Panc1 (cell line): ENCODE measurements at regions not wholly inside any gene's neighbourhood (a gene's known extent, or its start where the extent isn't known, plus 50 kb on each side); places are given as distances from the start of the nearest gene placed in this dataset.

Source experiments
- ATAC-seq: fragments of 200-7000 bp; cut with Tn5 transposase; 2 replicates; pipeline ENCODE4 v1.9.1; 2020; ENCODE audit warnings: mild to moderate bottlenecking, moderate library complexity
- BruUV-seq: library from RNA; stranded (reverse); fragments of 400-500 nt; replicated peaks from 2 replicates; lab custom pipeline; 2021; lab: Mats Ljungman, UMichigan
- CTCF ChIA-PET: fragments of 300-600 bp; sonication (Branson Sonifier 250); formaldehyde crosslinking; loops from one replicate; lab custom pipeline; 2022; ENCODE audit warnings: antibody characterized with exemption; lab: Charles Lee
- POLR2A ChIA-PET: fragments of 300-600 bp; sonication (Branson Sonifier 250); formaldehyde crosslinking; loops from one replicate; lab custom pipeline; 2022; ENCODE audit warnings: antibody characterized with exemption; lab: Charles Lee
- DNase-seq: peaks from one replicate; pipeline ENCODE4 v3.0.0-alpha.2; 2010; ENCODE audit warnings: low read depth, low spot score
- H3K27ac ChIP-seq: 2 replicates; pipeline ENCODE4 v1.5.1; 2011; ENCODE audit warnings: mild to moderate bottlenecking, low read length, inconsistent platforms
- H3K27me3 ChIP-seq: fragments of 200-500 bp; sonication (Bioruptor generic); 2 replicates; pipeline ENCODE4 v1.6.0; 2014; ENCODE audit warnings: low read length, inconsistent platforms; ENCODE audit not compliant: control insufficient read depth, insufficient read depth
- H3K36me3 ChIP-seq: fragments of 200-500 bp; sonication (Bioruptor generic); 2 replicates; pipeline ENCODE4 v1.5.1; 2014; ENCODE audit warnings: inconsistent platforms, mild to moderate bottlenecking, low read length, moderate library complexity; ENCODE audit not compliant: control insufficient read depth, insufficient read depth
- H3K4me1 ChIP-seq: 2 replicates; pipeline ENCODE4 v1.5.1; 2011; ENCODE audit warnings: inconsistent platforms, mild to moderate bottlenecking, low read length, moderate library complexity; ENCODE audit not compliant: control insufficient read depth, insufficient read depth
- H3K4me3 ChIP-seq, 2 experiments: 2 replicates each; pipeline ENCODE4 v1.5.1; 2011 to 2012; ENCODE audit warnings: low read depth in 2 of 2, low read length in 2 of 2, mild to moderate bottlenecking in 2 of 2, inconsistent platforms in 1 of 2, moderate library complexity in 1 of 2
- H3K9me3 ChIP-seq: fragments of 200-500 bp; sonication (Bioruptor generic); 2 replicates; pipeline ENCODE4 v1.5.1; 2014; ENCODE audit warnings: low read depth, mild to moderate bottlenecking, inconsistent platforms, low read length, moderate library complexity; ENCODE audit not compliant: control insufficient read depth, insufficient read depth
- CTCF ChIP-seq: fragments of 450-650 bp; IDR thresholded peaks from 2 replicates; pipeline ENCODE4 v1.5.1; 2017; ENCODE audit warnings: mild to moderate bottlenecking
- POLR2AphosphoS5 ChIP-seq: IDR thresholded peaks from 2 replicates; pipeline ENCODE4 v1.6.1; 2012; ENCODE audit warnings: mild to moderate bottlenecking, low read depth, low read length, moderate library complexity
- REST ChIP-seq, 2 experiments: IDR thresholded peaks; 2 replicates each; pipeline ENCODE4 v1.6.1; 2011 to 2012; ENCODE audit warnings: low read depth in 2 of 2, control low read depth in 1 of 2, low read length in 1 of 2, mild to moderate bottlenecking in 1 of 2, moderate library complexity in 1 of 2; ENCODE audit not compliant: insufficient read depth in 1 of 2
- SIN3A ChIP-seq: IDR thresholded peaks from 2 replicates; pipeline ENCODE4 v1.6.1; 2012; ENCODE audit warnings: low read depth, mild to moderate bottlenecking, low read length, moderate library complexity, borderline replicate concordance; ENCODE audit not compliant: insufficient read depth
- TCF7L2 ChIP-seq: IDR thresholded peaks from 2 replicates; pipeline ENCODE4 v1.6.1; 2011; ENCODE audit warnings: mild to moderate bottlenecking, low read depth, low read length, inconsistent platforms
- in situ Hi-C: cut with HindIII; loops from 2 replicates; pipeline ENCODE4 v1.10.0; 2016; ENCODE audit warnings: low sequenced_read_pairs, low pct_unique_long_range_greater_than_20kb
- intact Hi-C: fragments of 100-400 bp; cut with micrococcal nuclease; formaldehyde crosslinking; loops from one replicate; pipeline ENCODE4 v1.10.0; 2022; ENCODE audit not compliant: unreplicated experiment

DNA sequence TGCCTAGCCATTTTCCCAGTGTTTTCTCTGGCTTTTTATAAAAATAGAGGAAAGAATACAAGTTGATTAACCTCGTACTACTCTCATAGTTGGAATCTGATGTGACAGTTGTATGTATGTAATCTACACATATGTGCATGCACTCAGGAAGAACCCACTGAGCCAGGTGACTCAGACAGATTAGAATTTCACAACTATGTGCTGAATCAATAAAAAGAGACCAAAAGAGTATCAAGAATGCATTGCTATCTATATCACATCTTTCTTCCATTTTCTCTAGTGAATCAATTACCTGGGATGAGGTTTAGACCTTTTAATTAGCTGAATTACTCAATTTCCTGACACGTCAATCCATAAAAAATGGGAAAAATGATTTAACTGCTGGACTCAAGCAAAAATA, 319.3 kb upstream of the ATP10A start:
- intact Hi-C loops (loop anchor here (10.0 kb wide), 1 partner anchor 682 kb away; the partner anchor contains the start of gene GABRA5), in situ Hi-C loops (no loop called here)
- Histone ChIP-seq H3K36me3 (no peaks in the 10 kb centered on the region), H3K27ac (no peak overlapping the region), H3K4me1 (no peaks in the 10 kb centered on the region), H3K4me3 (no peak overlapping the region), H3K27me3 (no peaks in the 10 kb centered on the region), H3K9me3 (no peaks in the 10 kb centered on the region)
- no peak for ATAC-seq
- no peak for TF ChIP-seq CTCF
- TF ChIP-seq REST (IDR thresholded peaks at IDR 0.05; ENCODE audit: insufficient read depth in 1 of 2, low read depth in 2 of 2, low read length in 1 of 2) = no peak
- no peak for TF ChIP-seq SIN3A
- no peak for TF ChIP-seq TCF7L2
- no peak for TF ChIP-seq POLR2AphosphoS5
- no TSS peak for BruUV-seq
- ChIA-PET POLR2A (no interaction called here), CTCF (no interaction called here)
- DNase-seq = no peak

GRCh38 chr15:26179906-26180305, 316.8 kb upstream of the ATP10A start:
- intact Hi-C loops = loop anchor here (10.0 kb wide), 1 partner anchor 685 kb away; the partner anchor contains the start of gene GABRA5
- DNase-seq (no peak), ATAC-seq (no peak)
- no peak overlapping the region for H3K4me3 ChIP-seq
- in situ Hi-C loops = no loop called here
- no peaks in the 10 kb centered on the region for H3K9me3 ChIP-seq
- TF ChIP-seq SIN3A (no peak), CTCF (peak; percentile 24; the same call in 1 of the 2 replicates)
- no TSS peak for BruUV-seq
- no peaks in the 10 kb centered on the region for H3K36me3 ChIP-seq
- H3K4me1 ChIP-seq = no peaks in the 10 kb centered on the region
- H3K27me3 ChIP-seq = no peaks in the 10 kb centered on the region
- CTCF ChIA-PET = no interaction called here
- POLR2A ChIA-PET = no interaction called here
- no peak overlapping the region for H3K27ac ChIP-seq
